Stimulated activated CD4-positive, alpha-beta T cell treated with anti-CD3 and anti-CD28 coated beads, Interleukin-4, amount 100 ng/mL, for 48 hours (primary cell): ENCODE measurements at regions not wholly inside any gene's neighbourhood (a gene's known extent, or its start where the extent isn't known, plus 50 kb on each side); places are given as distances from the start of the nearest gene placed in this dataset.

Experiments used
- DNase-seq, 2 donors: peaks; one replicate each; pipeline ENCODE4 v3.0.0-alpha.2; 2020; ENCODE audit warnings: low read depth in 2 of 2

- DNase-seq, result no peak
Observed at GRCh38 chr20:48180618-48181017, 395.3 kb upstream of the SULF2 start.

- DNase-seq, result no peak
Observed at GRCh38 chr20:48180024-48180423, 394.7 kb upstream of the SULF2 start.

- DNase-seq, result no peak
Observed at GRCh38 chr20:48178633-48179032, 393.4 kb upstream of the SULF2 start.

- DNase-seq, result no peak
Observed at GRCh38 chr20:48177058-48177457, 391.8 kb upstream of the SULF2 start.

GRCh38 chr20:48176139-48176538 is 390.9 kb upstream of the SULF2 start:
- no peak for DNase-seq

- DNase-seq, result no peak
Observed at GRCh38 chr20:48175261-48175660, 390.0 kb upstream of the SULF2 start.

- no peak for DNase-seq
Observed at GRCh38 chr20:48172357-48172702, 387.0 kb upstream of the SULF2 start.

- no peak for DNase-seq
Observed at GRCh38 chr20:48171626-48172356, 386.5 kb upstream of the SULF2 start.

GRCh38 chr20:48171071-48171470 is 385.8 kb upstream of the SULF2 start:
- DNase-seq, result no peak

GRCh38 chr20:48170625-48171024 is 385.3 kb upstream of the SULF2 start:
- DNase-seq, result no peak

GRCh38 chr20:48169650-48170225 is 384.5 kb upstream of the SULF2 start:
- no peak for DNase-seq

- DNase-seq, result no peak
Observed at GRCh38 chr20:48166082-48166835, 381.0 kb upstream of the SULF2 start.

- no peak for DNase-seq
Observed at GRCh38 chr20:48165401-48165685, 380.1 kb upstream of the SULF2 start.

GRCh38 chr20:48164566-48165400 is 379.5 kb upstream of the SULF2 start:
- DNase-seq, result no peak

GRCh38 chr20:48164034-48164433 is 378.8 kb upstream of the SULF2 start:
- DNase-seq, result no peak

GRCh38 chr20:48163505-48163904 is 378.2 kb upstream of the SULF2 start:
- DNase-seq, result no peak

GRCh38 chr20:48162621-48163020 is 377.3 kb upstream of the SULF2 start:
- DNase-seq, result no peak

GRCh38 chr20:48159145-48160008 is 374.1 kb upstream of the SULF2 start:
- no peak for DNase-seq

GRCh38 chr20:48158014-48158413 is 372.7 kb upstream of the SULF2 start:
- no peak for DNase-seq

GRCh38 chr20:48156951-48157700 is 371.8 kb upstream of the SULF2 start:
- no peak for DNase-seq

- no peak for DNase-seq
Observed at GRCh38 chr20:48156521-48156920, 371.2 kb upstream of the SULF2 start.
